ENCODE measurements at regions not wholly inside any gene's neighbourhood (a gene's known extent, or its start where the extent isn't known, plus 50 kb on each side); places are given as distances from the start of the nearest gene placed in this dataset.

DNA sequence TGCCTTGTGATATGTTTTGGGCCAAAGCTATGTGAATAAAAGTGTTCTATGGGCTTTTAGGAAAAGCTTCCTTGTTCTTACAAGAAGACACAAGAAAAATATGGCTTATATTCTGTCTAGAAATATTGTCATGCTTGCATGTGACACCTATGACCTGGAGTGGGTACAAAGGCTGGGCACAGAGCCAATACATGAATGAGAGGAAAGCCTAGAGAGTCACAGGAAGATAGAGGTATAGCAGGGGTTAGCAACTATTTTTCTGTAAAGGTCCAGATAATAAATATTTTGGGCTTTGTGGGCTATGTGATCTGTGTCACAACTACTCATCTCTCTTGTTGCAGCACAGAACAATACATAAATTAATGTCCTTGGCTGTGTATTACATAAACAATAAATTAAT, 196.6 kb upstream of the CD180 start:
- no peak for TF ChIP-seq EZH2 (IDR thresholded peaks at IDR 0.05; ENCODE audit: low read depth)
- TF ChIP-seq, protein P1, sequence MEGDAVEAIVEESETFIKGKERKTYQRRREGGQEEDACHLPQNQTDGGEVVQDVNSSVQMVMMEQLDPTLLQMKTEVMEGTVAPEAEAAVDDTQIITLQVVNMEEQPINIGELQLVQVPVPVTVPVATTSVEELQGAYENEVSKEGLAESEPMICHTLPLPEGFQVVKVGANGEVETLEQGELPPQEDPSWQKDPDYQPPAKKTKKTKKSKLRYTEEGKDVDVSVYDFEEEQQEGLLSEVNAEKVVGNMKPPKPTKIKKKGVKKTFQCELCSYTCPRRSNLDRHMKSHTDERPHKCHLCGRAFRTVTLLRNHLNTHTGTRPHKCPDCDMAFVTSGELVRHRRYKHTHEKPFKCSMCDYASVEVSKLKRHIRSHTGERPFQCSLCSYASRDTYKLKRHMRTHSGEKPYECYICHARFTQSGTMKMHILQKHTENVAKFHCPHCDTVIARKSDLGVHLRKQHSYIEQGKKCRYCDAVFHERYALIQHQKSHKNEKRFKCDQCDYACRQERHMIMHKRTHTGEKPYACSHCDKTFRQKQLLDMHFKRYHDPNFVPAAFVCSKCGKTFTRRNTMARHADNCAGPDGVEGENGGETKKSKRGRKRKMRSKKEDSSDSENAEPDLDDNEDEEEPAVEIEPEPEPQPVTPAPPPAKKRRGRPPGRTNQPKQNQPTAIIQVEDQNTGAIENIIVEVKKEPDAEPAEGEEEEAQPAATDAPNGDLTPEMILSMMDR (conservative IDR thresholded peaks at IDR 0.05), result no peak
